H1 (cell line): ENCODE measurements at regions not wholly inside any gene's neighbourhood (a gene's known extent, or its start where the extent isn't known, plus 50 kb on each side); places are given as distances from the start of the nearest gene placed in this dataset.
A peak's percentile ranks its signal among the peaks of the same experiment; 100 is the strongest.

Experiments
- CTCF ChIA-PET: fragments of 300-600 bp; sonication (Branson Sonifier 250); formaldehyde crosslinking; loops from one replicate; lab custom pipeline; 2021; ENCODE audit not compliant: partially characterized antibody; lab: Charles Lee
- POLR2A ChIA-PET: fragments of 300-600 bp; sonication (Branson Sonifier 250); formaldehyde crosslinking; loops from one replicate; lab custom pipeline; 2021; ENCODE audit warnings: inconsistent platforms; ENCODE audit not compliant: partially characterized antibody; lab: Charles Lee
- DNase-seq, 2 experiments: peaks; one replicate each; pipeline versions ENCODE4 v3.0.0 to v3.0.0-alpha.2; 2010 to 2022; ENCODE audit warnings: low spot score in 2 of 2, low read depth in 1 of 2, mixed read lengths in 1 of 2
- FAIRE-seq: peaks from 2 replicates; lab custom pipeline; 2011; peaks lifted over from hg19 to GRCh38; lab: Jason Lieb, UNC
- H2AFZ ChIP-seq: 2 replicates; pipeline ENCODE4 v1.8.1; 2012; ENCODE audit warnings: low read length, inconsistent platforms
- H2AK5ac ChIP-seq: 2 replicates; pipeline ENCODE4 v1.6.1; 2013; ENCODE audit warnings: low read depth, low read length
- H2BK120ac ChIP-seq: replicated peaks from 2 replicates; pipeline ENCODE3; 2013; ENCODE audit warnings: low read depth, low read length, inconsistent platforms
- H2BK12ac ChIP-seq: 2 replicates; pipeline ENCODE4 v1.6.1; 2013; ENCODE audit warnings: low read depth, low read length
- H2BK15ac ChIP-seq: 2 replicates; pipeline ENCODE4 v1.6.1; 2013; ENCODE audit warnings: low read length
- H2BK20ac ChIP-seq: 2 replicates; pipeline ENCODE4 v1.6.1; 2013; ENCODE audit warnings: low read length
- H2BK5ac ChIP-seq: 2 replicates; pipeline ENCODE4 v1.6.1; 2013; ENCODE audit warnings: low read depth, low read length
- H3K14ac ChIP-seq: 2 replicates; pipeline ENCODE4 v1.6.1; 2013; ENCODE audit warnings: inconsistent platforms; ENCODE audit not compliant: insufficient read length
- H3K18ac ChIP-seq: 2 replicates; pipeline ENCODE4 v1.6.1; 2013; ENCODE audit warnings: low read length; ENCODE audit errors: extremely low read depth
- H3K23ac ChIP-seq: 2 replicates; pipeline ENCODE4 v1.6.1; 2013; ENCODE audit warnings: inconsistent platforms; ENCODE audit not compliant: insufficient read length
- H3K23me2 ChIP-seq: 2 replicates; pipeline ENCODE4 v1.6.1; 2013; ENCODE audit warnings: low read depth, low read length
- H3K27ac ChIP-seq: 2 replicates; pipeline ENCODE4 v1.6.1; 2011; ENCODE audit warnings: low read depth, low read length, inconsistent platforms
- H3K27me3 ChIP-seq, 4 experiments: replicated peaks in 1 of 4; 1 replicate in 1 of 4; 2 replicates in 3 of 4; pipeline versions ENCODE4 v1.6.1 to v1.8.1; 2011 to 2013; ENCODE audit warnings: low read length in 3 of 4, mild to moderate bottlenecking in 3 of 4, inconsistent platforms in 2 of 4, mixed read lengths in 2 of 4, moderate library complexity in 1 of 4; ENCODE audit not compliant: control insufficient read depth in 3 of 4, insufficient read depth in 3 of 4; ENCODE audit errors: extremely low read depth in 1 of 4
- H3K36me3 ChIP-seq, 4 experiments: 2 replicates each; pipeline versions ENCODE4 v1.6.1 to v1.8.1; 2011 to 2013; ENCODE audit warnings: mild to moderate bottlenecking in 4 of 4, low read length in 3 of 4, moderate library complexity in 2 of 4, control low read depth in 1 of 4, inconsistent platforms in 1 of 4; ENCODE audit not compliant: insufficient read depth in 4 of 4, control insufficient read depth in 2 of 4
- H3K4ac ChIP-seq: replicated peaks from 2 replicates; pipeline ENCODE3; 2013; ENCODE audit warnings: low read length, low read depth, mixed read lengths, inconsistent platforms; ENCODE audit not compliant: insufficient read length
- H3K4me1 ChIP-seq, 4 experiments: replicated peaks in 1 of 4; 1 replicate in 1 of 4; 2 replicates in 3 of 4; pipeline versions ENCODE4 v1.6.1 to v1.8.1; 2011 to 2013; ENCODE audit warnings: low read length in 3 of 4, inconsistent platforms in 2 of 4, mixed read lengths in 1 of 4; ENCODE audit not compliant: insufficient read depth in 4 of 4, control insufficient read depth in 3 of 4
- H3K4me2 ChIP-seq, 2 experiments: 2 replicates each; pipeline versions ENCODE4 v1.6.1 to v1.8.1; 2011 to 2013; ENCODE audit warnings: low read depth in 2 of 2, low read length in 2 of 2, control low read depth in 1 of 2, inconsistent platforms in 1 of 2, mild to moderate bottlenecking in 1 of 2; ENCODE audit not compliant: insufficient read depth in 1 of 2
- H3K4me3 ChIP-seq, 4 experiments: fragments of 200-600, 300-600 bp in 1 of 4; sonication (generic), shearing (Covaris generic), sonication (Bioruptor Twin) in 1 of 4; 2 replicates each; pipeline versions ENCODE4 v1.5.1 to v1.8.1; 2011 to 2016; ENCODE audit warnings: low read length in 4 of 4, low read depth in 3 of 4, control low read depth in 2 of 4, inconsistent platforms in 2 of 4, mild to moderate bottlenecking in 2 of 4, mixed read lengths in 1 of 4, moderate library complexity in 1 of 4; ENCODE audit not compliant: insufficient read depth in 2 of 4; ENCODE audit errors: extremely low read depth in 1 of 4
- H3K56ac ChIP-seq: replicated peaks from 2 replicates; pipeline ENCODE3; 2013; ENCODE audit warnings: low read depth, mild to moderate bottlenecking, mixed read lengths, low read length, inconsistent platforms; ENCODE audit not compliant: insufficient read length
- H3K79me1 ChIP-seq: 2 replicates; pipeline ENCODE4 v1.6.1; 2013; ENCODE audit warnings: low read depth, low read length, control low read depth
- H3K79me2 ChIP-seq, 2 experiments: 2 replicates each; pipeline versions ENCODE4 v1.6.1 to v1.8.1; 2012 to 2013; ENCODE audit warnings: low read length in 2 of 2, mild to moderate bottlenecking in 2 of 2, inconsistent platforms in 1 of 2; ENCODE audit not compliant: insufficient read depth in 2 of 2, control insufficient read depth in 1 of 2
- H3K9ac ChIP-seq, 4 experiments: replicated peaks in 1 of 4; 1 replicate in 1 of 4; 2 replicates in 3 of 4; pipeline versions ENCODE4 v1.6.1 to v1.8.1; 2011 to 2013; ENCODE audit warnings: low read depth in 3 of 4, low read length in 3 of 4, control low read depth in 2 of 4, mild to moderate bottlenecking in 2 of 4, moderate library complexity in 2 of 4, inconsistent platforms in 1 of 4; ENCODE audit errors: extremely low read depth in 1 of 4
- H3K9me3 ChIP-seq, 2 experiments: 2 replicates each; pipeline versions ENCODE4 v1.6.1 to v1.8.1; 2012 to 2013; ENCODE audit warnings: mild to moderate bottlenecking in 2 of 2, moderate library complexity in 2 of 2, control low read depth in 1 of 2, inconsistent platforms in 1 of 2, low read depth in 1 of 2, low read length in 1 of 2, mixed read lengths in 1 of 2; ENCODE audit not compliant: insufficient read depth in 2 of 2
- H4K20me1 ChIP-seq, 2 experiments: replicated peaks in 1 of 2; 2 replicates each; pipeline versions ENCODE3 to v1.8.1; 2011 to 2013; ENCODE audit warnings: inconsistent platforms in 2 of 2, low read length in 2 of 2, mild to moderate bottlenecking in 1 of 2; ENCODE audit not compliant: insufficient read depth in 2 of 2, control insufficient read depth in 1 of 2
- H4K5ac ChIP-seq: 2 replicates; pipeline ENCODE4 v1.6.1; 2013; ENCODE audit warnings: low read length, low read depth, mixed read lengths, inconsistent platforms; ENCODE audit not compliant: insufficient read length
- H4K8ac ChIP-seq: 2 replicates; pipeline ENCODE4 v1.8.0; 2013; ENCODE audit warnings: mild to moderate bottlenecking, moderate library complexity, low read length, inconsistent platforms; ENCODE audit not compliant: insufficient read depth; ENCODE audit errors: extremely low read depth
- H4K91ac ChIP-seq: replicated peaks from 2 replicates; pipeline ENCODE3; 2013; ENCODE audit warnings: low read length, mixed read lengths, inconsistent platforms; ENCODE audit not compliant: insufficient read length
- EGR1 ChIP-seq: IDR thresholded peaks from 2 replicates; pipeline ENCODE4 v1.6.1; 2011; ENCODE audit warnings: low read depth, low read length, borderline replicate concordance
- EP300 ChIP-seq, 2 experiments: IDR thresholded peaks; 1 replicate in 1 of 2; 2 replicates in 1 of 2; pipeline ENCODE4 v1.6.1; 2011 to 2012; ENCODE audit warnings: low read depth in 2 of 2, low read length in 2 of 2, mild to moderate bottlenecking in 2 of 2, borderline replicate concordance in 1 of 2, inconsistent platforms in 1 of 2, moderate library complexity in 1 of 2
- KDM1A ChIP-seq: fragments of 200-600, 300-600 bp; sonication (generic); IDR thresholded peaks from 2 replicates; pipeline ENCODE4 v1.7.1; 2016; ENCODE audit warnings: mild to moderate bottlenecking, low read length, borderline replicate concordance
- PHF8 ChIP-seq: fragments of 200-600 bp; sonication (generic); conservative IDR thresholded peaks from 2 replicates; pipeline ENCODE4 v1.7.1; 2012; ENCODE audit warnings: low read depth, mild to moderate bottlenecking, inconsistent platforms, low read length, moderate library complexity
- RXRA ChIP-seq: IDR thresholded peaks from 2 replicates; pipeline ENCODE4 v1.6.1; 2011; ENCODE audit warnings: low read depth, mild to moderate bottlenecking, low read length, moderate library complexity; ENCODE audit not compliant: insufficient read depth
- SP2 ChIP-seq: IDR thresholded peaks from 2 replicates; pipeline ENCODE4 v1.6.1; 2012; ENCODE audit warnings: mild to moderate bottlenecking, low read length, inconsistent platforms
- TBP ChIP-seq: IDR thresholded peaks from 2 replicates; pipeline ENCODE4 v1.6.1; 2011; ENCODE audit warnings: low read depth, low read length, improper control_type of control experiment
- TCF12 ChIP-seq: IDR thresholded peaks from 2 replicates; pipeline ENCODE4 v1.6.1; 2011; ENCODE audit warnings: low read depth, mild to moderate bottlenecking, low read length
- TEAD4 ChIP-seq: IDR thresholded peaks from 2 replicates; pipeline ENCODE4 v1.6.1; 2012; ENCODE audit warnings: low read depth, low read length, inconsistent platforms, mixed read lengths
- YY1 ChIP-seq: IDR thresholded peaks from 2 replicates; pipeline ENCODE4 v1.6.1; 2011; ENCODE audit warnings: low read depth, mild to moderate bottlenecking, low read length
- WGBS, 2 experiments: shearing (Covaris generic) in 1 of 2; methylation state at CpG; one replicate each; pipeline versions ENCODE4 v1.1.6 to v1.1.7; 2013 to 2015; ENCODE audit warnings: low lambda C conversion rate in 2 of 2, mixed read lengths in 2 of 2, inconsistent platforms in 1 of 2, low coverage in 1 of 2, missing lambda C conversion rate in 1 of 2; ENCODE audit not compliant: insufficient replicate concordance in 2 of 2, insufficient coverage in 1 of 2, insufficient read length in 1 of 2; ENCODE audit errors: extremely low coverage in 1 of 2, missing lambda C conversion rate in 1 of 2; 5-methylcytosine and 5-hydroxymethylcytosine counted together
- TF ChIP-seq, protein P1 (sequence below): IDR thresholded peaks from 2 replicates; pipeline ENCODE4 v1.6.1; 2011; ENCODE audit warnings: low read length, improper control_type of control experiment

- FAIRE-seq (no peak), DNase-seq (peak in 1 of 2 experiments; percentile 8)
- Histone ChIP-seq H3K36me3 (no peaks in the 10 kb centered on the region), H3K27me3 (no peaks in the 10 kb centered on the region), H3K9ac (no peak overlapping the region), H3K23ac (no peak overlapping the region), H3K4me2 (no peak overlapping the region), H3K9me3 (no peaks in the 10 kb centered on the region), H3K27ac (no peak overlapping the region), H3K79me1 (no peaks in the 10 kb centered on the region), H2BK120ac (no peak overlapping the region), H3K4ac (no peak overlapping the region), H2AK5ac (no peak overlapping the region), H3K18ac (no peak overlapping the region), H3K79me2 (no peaks in the 10 kb centered on the region), H2BK12ac (no peak overlapping the region), H3K23me2 (peaks cover 8% of the 10 kb centered on the region; the same call in 1 of the 2 replicates), H2BK5ac (no peak overlapping the region), H4K20me1 (no peaks in the 10 kb centered on the region), H3K4me3 (no peak overlapping the region), H2BK20ac (no peak overlapping the region), H3K14ac (no peak overlapping the region), H4K8ac (no peak overlapping the region), H2BK15ac (no peak overlapping the region), H4K5ac (no peak overlapping the region), H3K4me1 (no peaks in the 10 kb centered on the region; a peak in 1 of 7 replicates), H4K91ac (no peak overlapping the region), H2AFZ (no peak overlapping the region), H3K56ac (no peak overlapping the region)
- POLR2A ChIA-PET: no interaction called here
- CTCF ChIA-PET: interaction anchor here (1.0 to 2.9 kb wide), 2 partner anchors 62 to 197 kb away, joined by 3 to 11 read pairs; no protein-coding TSS in a partner anchor
- TF ChIP-seq, protein P1, sequence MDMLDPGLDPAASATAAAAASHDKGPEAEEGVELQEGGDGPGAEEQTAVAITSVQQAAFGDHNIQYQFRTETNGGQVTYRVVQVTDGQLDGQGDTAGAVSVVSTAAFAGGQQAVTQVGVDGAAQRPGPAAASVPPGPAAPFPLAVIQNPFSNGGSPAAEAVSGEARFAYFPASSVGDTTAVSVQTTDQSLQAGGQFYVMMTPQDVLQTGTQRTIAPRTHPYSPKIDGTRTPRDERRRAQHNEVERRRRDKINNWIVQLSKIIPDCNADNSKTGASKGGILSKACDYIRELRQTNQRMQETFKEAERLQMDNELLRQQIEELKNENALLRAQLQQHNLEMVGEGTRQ: no peak
- TF ChIP-seq SP2: no peak
- no peak for TF ChIP-seq EGR1
- no peak for TF ChIP-seq KDM1A
- no peak for TF ChIP-seq TEAD4
- TF ChIP-seq RXRA: no peak
- TF ChIP-seq PHF8: no peak
- TF ChIP-seq TCF12: no peak
- TF ChIP-seq YY1: no peak
- TF ChIP-seq TBP: no peak
- TF ChIP-seq EP300 (IDR thresholded peaks at IDR 0.05; ENCODE audit: borderline replicate concordance in 1 of 2, low read depth in 2 of 2, low read length in 2 of 2): no peak
- WGBS, 2 experiments: 92% methylated on average over 5 of the region's 5 CpGs; no CpG with 5 or more reads in 1 of the 2 experiments
Observed at GRCh38 chr22:49243335-49243734, 584.3 kb downstream of the BRD1 start.
